A673 (cell line): ENCODE measurements at regions not wholly inside any gene's neighbourhood (a gene's known extent, or its start where the extent isn't known, plus 50 kb on each side); places are given as distances from the start of the nearest gene placed in this dataset.

ENCODE experiments used
- CTCF ChIP-seq: fragments of 300-800, 200-600 bp; sonication (generic); conservative IDR thresholded peaks from 2 replicates; pipeline ENCODE4 v1.5.1; 2017; ENCODE audit warnings: low read depth, mild to moderate bottlenecking, antibody characterized with exemption, low read length, moderate library complexity, mixed read lengths
- EZH2 ChIP-seq: fragments of 200-600 bp; sonication (generic); IDR thresholded peaks from 2 replicates; pipeline ENCODE4 v1.6.1; 2017; ENCODE audit warnings: borderline replicate concordance, low read depth, mild to moderate bottlenecking, mixed read lengths, antibody characterized with exemption, low read length; ENCODE audit not compliant: poor library complexity, severe bottlenecking

GRCh38 chr22:47398921-47399790, 636.7 kb downstream of the TBC1D22A start:
- TF ChIP-seq EZH2 (no peak), CTCF (no peak)
